ENCODE measurements at regions not wholly inside any gene's neighbourhood (a gene's known extent, or its start where the extent isn't known, plus 50 kb on each side); places are given as distances from the start of the nearest gene placed in this dataset.
"Not testable (repeated sequence)": the region's sequence is repeated elsewhere in the genome, so short reads cannot be mapped to it uniquely, and the experiment has no call there.

- TF ChIP-seq ZNF274 (IDR thresholded peaks at IDR 0.05; ENCODE audit: low read depth, low read length); SUZ12 (IDR thresholded peaks at IDR 0.05; ENCODE audit: extremely low read depth, insufficient read depth, insufficient read length): not testable (repeated sequence)
Observed at GRCh38 chr20:30911832-30912660, 345.4 kb upstream of the DEFB115 start.
